ENCODE measurements at regions not wholly inside any gene's neighbourhood (a gene's known extent, or its start where the extent isn't known, plus 50 kb on each side); places are given as distances from the start of the nearest gene placed in this dataset.

DNA sequence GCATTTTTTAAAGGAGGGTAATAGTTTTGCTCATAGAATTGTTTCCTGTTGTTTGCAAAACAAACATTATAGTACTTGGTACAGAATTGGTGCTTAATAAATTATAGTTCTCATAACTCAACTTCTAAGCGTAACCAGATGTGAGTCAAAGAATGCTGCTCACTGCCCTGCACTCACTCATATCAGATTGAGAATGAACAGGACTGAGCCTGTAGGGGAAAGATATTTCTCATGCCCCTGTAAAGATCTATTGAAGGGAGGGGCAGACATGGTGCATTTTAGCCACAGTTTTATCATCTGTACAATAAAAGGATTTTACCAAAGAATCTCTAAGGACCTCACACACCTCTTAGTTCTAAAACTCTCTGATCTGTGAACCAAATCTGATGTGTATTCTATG lies 358.5 kb downstream of the SEC16B start:
- CTCF ChIA-PET, result no interaction called here
- no peaks in the 10 kb centered on the region for H3K27me3 Mint-ChIP-seq
- Histone ChIP-seq H2AFZ (ENCODE audit: insufficient read depth, low read depth, low read length, poor library complexity, severe bottlenecking) (no peak overlapping the region), H3K9me3 (ENCODE audit: control extremely low read depth in 1 of 3, control insufficient read depth in 2 of 3, insufficient read depth in 1 of 3, low read length in 2 of 3) (peaks cover 0 to 8% (median 0%) of the 10 kb centered on the region in 3 donors), H3K9ac (ENCODE audit: low read length) (no peak overlapping the region), H3K27ac (ENCODE audit: low read length in 2 of 2) (no peak overlapping the region), H3K4me1 (ENCODE audit: control insufficient read depth in 2 of 2, insufficient read depth in 2 of 2, low read length in 2 of 2) (no peaks in the 10 kb centered on the region), H3K27me3 (replicated peaks in 1 of 4; ENCODE audit: control extremely low read depth in 1 of 4, control insufficient read depth in 3 of 4, insufficient read depth in 4 of 4, low read length in 3 of 4) (no peaks in the 10 kb centered on the region), H3K36me3 (replicated peaks in 1 of 2; ENCODE audit: control extremely low read depth in 1 of 2, control insufficient read depth in 1 of 2, extremely low read depth in 1 of 2, insufficient read depth in 2 of 2, low read length in 1 of 2) (no peaks in the 10 kb centered on the region), H3K4me2 (replicated peaks; ENCODE audit: low read depth, low read length, poor library complexity, severe bottlenecking) (no peak overlapping the region), H4K20me1 (ENCODE audit: control insufficient read depth, insufficient read depth, low read length, poor library complexity, severe bottlenecking) (no peaks in the 10 kb centered on the region), H3K4me3 (ENCODE audit: control extremely low read depth in 1 of 5, extremely low read depth in 1 of 5, insufficient read depth in 1 of 5, low read depth in 2 of 5, low read length in 4 of 5) (no peak overlapping the region), H3K79me2 (ENCODE audit: control insufficient read depth, insufficient read depth, low read length) (no peaks in the 10 kb centered on the region)
- ATAC-seq (ENCODE audit: low read depth), result no peak
- no peak overlapping the region for H3K4me3 Mint-ChIP-seq
- POLR2A ChIA-PET, result no interaction called here
- H3K4me1 Mint-ChIP-seq, result no peaks in the 10 kb centered on the region
- no peaks in the 10 kb centered on the region for H3K9me3 Mint-ChIP-seq (ENCODE audit: insufficient read depth)
- WGBS (ENCODE audit: insufficient coverage), result no CpG with 5 or more reads among the region's 1 CpG
- intact Hi-C loops (cut with micrococcal nuclease), result no loop called here
- DNase-seq, result no peak
- H3K27ac Mint-ChIP-seq, result no peak overlapping the region
- TF ChIP-seq EZH2 (IDR thresholded peaks at IDR 0.05; ENCODE audit: borderline replicate concordance, insufficient read depth, low read depth, low read length, poor library complexity, severe bottlenecking), result no peak
- TF ChIP-seq, protein P1, sequence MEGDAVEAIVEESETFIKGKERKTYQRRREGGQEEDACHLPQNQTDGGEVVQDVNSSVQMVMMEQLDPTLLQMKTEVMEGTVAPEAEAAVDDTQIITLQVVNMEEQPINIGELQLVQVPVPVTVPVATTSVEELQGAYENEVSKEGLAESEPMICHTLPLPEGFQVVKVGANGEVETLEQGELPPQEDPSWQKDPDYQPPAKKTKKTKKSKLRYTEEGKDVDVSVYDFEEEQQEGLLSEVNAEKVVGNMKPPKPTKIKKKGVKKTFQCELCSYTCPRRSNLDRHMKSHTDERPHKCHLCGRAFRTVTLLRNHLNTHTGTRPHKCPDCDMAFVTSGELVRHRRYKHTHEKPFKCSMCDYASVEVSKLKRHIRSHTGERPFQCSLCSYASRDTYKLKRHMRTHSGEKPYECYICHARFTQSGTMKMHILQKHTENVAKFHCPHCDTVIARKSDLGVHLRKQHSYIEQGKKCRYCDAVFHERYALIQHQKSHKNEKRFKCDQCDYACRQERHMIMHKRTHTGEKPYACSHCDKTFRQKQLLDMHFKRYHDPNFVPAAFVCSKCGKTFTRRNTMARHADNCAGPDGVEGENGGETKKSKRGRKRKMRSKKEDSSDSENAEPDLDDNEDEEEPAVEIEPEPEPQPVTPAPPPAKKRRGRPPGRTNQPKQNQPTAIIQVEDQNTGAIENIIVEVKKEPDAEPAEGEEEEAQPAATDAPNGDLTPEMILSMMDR (IDR thresholded peaks at IDR 0.05), result no peak

DNA sequence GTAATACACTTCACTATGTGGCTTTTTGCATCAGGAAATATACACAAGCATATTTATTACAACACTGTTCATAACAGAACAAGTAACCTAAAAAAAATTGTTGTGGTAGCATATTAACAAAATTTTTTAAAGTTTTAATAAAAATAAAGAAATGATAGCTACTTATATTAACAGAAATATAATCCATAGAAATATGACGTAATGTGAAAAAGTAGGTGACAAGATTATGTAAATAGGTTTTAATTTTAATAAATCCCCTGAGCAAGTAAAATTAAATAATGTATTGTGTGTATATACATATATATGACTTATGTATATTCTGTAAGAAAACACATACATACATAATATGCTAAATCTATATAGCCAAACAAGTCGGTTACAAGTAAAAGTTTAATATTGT lies 359.9 kb downstream of the SEC16B start:
- peaks cover 0 to 8% (median 0%) of the 10 kb centered on the region in 3 donors for H3K9me3 ChIP-seq (ENCODE audit: control extremely low read depth in 1 of 3, control insufficient read depth in 2 of 3, insufficient read depth in 1 of 3, low read length in 2 of 3)
- H3K27ac ChIP-seq (ENCODE audit: low read length in 2 of 2), result no peak overlapping the region
- POLR2A ChIA-PET, result no interaction called here
- no peak overlapping the region for H3K4me2 ChIP-seq (replicated peaks; ENCODE audit: low read depth, low read length, poor library complexity, severe bottlenecking)
- H3K4me3 Mint-ChIP-seq, result no peak overlapping the region
- intact Hi-C loops (cut with micrococcal nuclease), result no loop called here
- no peaks in the 10 kb centered on the region for H3K4me1 ChIP-seq (ENCODE audit: control insufficient read depth in 2 of 2, insufficient read depth in 2 of 2, low read length in 2 of 2)
- CTCF ChIA-PET, result no interaction called here
- H3K4me1 Mint-ChIP-seq, result no peaks in the 10 kb centered on the region
- H4K20me1 ChIP-seq (ENCODE audit: control insufficient read depth, insufficient read depth, low read length, poor library complexity, severe bottlenecking), result no peaks in the 10 kb centered on the region
- H3K27me3 Mint-ChIP-seq, result no peaks in the 10 kb centered on the region
- H3K27me3 ChIP-seq (replicated peaks in 1 of 4; ENCODE audit: control extremely low read depth in 1 of 4, control insufficient read depth in 3 of 4, insufficient read depth in 4 of 4, low read length in 3 of 4), result no peaks in the 10 kb centered on the region
- H3K9ac ChIP-seq (ENCODE audit: low read length), result no peak overlapping the region
- H3K4me3 ChIP-seq (ENCODE audit: control extremely low read depth in 1 of 5, extremely low read depth in 1 of 5, insufficient read depth in 1 of 5, low read depth in 2 of 5, low read length in 4 of 5), result no peak overlapping the region
- H3K79me2 ChIP-seq (ENCODE audit: control insufficient read depth, insufficient read depth, low read length), result no peaks in the 10 kb centered on the region
- DNase-seq (no peak), ATAC-seq (ENCODE audit: low read depth) (no peak)
- TF ChIP-seq EZH2 (IDR thresholded peaks at IDR 0.05; ENCODE audit: borderline replicate concordance, insufficient read depth, low read depth, low read length, poor library complexity, severe bottlenecking), result no peak
- TF ChIP-seq, protein P1 (IDR thresholded peaks at IDR 0.05), result no peak
- no peak overlapping the region for H3K27ac Mint-ChIP-seq
- no CpG with 5 or more reads among the region's 2 CpGs for WGBS (ENCODE audit: insufficient coverage)
- H3K36me3 ChIP-seq (replicated peaks in 1 of 2; ENCODE audit: control extremely low read depth in 1 of 2, control insufficient read depth in 1 of 2, extremely low read depth in 1 of 2, insufficient read depth in 2 of 2, low read length in 1 of 2), result no peaks in the 10 kb centered on the region
- no peak overlapping the region for H2AFZ ChIP-seq (ENCODE audit: insufficient read depth, low read depth, low read length, poor library complexity, severe bottlenecking)
- H3K9me3 Mint-ChIP-seq (ENCODE audit: insufficient read depth), result peaks cover 2% of the 10 kb centered on the region

All from B cell (primary cell).